ENCODE measurements at regions not wholly inside any gene's neighbourhood (a gene's known extent, or its start where the extent isn't known, plus 50 kb on each side); places are given as distances from the start of the nearest gene placed in this dataset.

GRCh38 chr10:9504227-9504626 lies 1449.7 kb downstream of the GATA3 start:
- Histone ChIP-seq H3K27me3 (ENCODE audit: low read length) (no peaks in the 10 kb centered on the region), H3K9me2 (replicated peaks; ENCODE audit: insufficient read depth, low read length) (no peaks in the 10 kb centered on the region), H3K36me3 (ENCODE audit: low read length) (no peaks in the 10 kb centered on the region), H3F3A (ENCODE audit: insufficient read depth) (no peaks in the 10 kb centered on the region), H3K4me2 (ENCODE audit: low read depth, low read length, poor library complexity, severe bottlenecking) (no peak overlapping the region), H3K27ac (ENCODE audit: low read depth, low read length) (no peak overlapping the region), H3K79me2 (ENCODE audit: insufficient read depth, low read length) (no peaks in the 10 kb centered on the region), H4K20me1 (ENCODE audit: low read depth, low read length) (no peaks in the 10 kb centered on the region), H3K4me3 (ENCODE audit: insufficient read depth, low read length, poor library complexity, severe bottlenecking) (no peak overlapping the region), H3K9ac (ENCODE audit: low read length) (no peak overlapping the region), H3K9me3 (ENCODE audit: insufficient read depth, low read length) (no peaks in the 10 kb centered on the region), H2AFZ (ENCODE audit: low read depth, low read length, severe bottlenecking) (no peak overlapping the region)
- TF ChIP-seq CTCF (IDR thresholded peaks at IDR 0.05; ENCODE audit: insufficient read depth, low read length, poor library complexity, severe bottlenecking) (no peak), EZH2phosphoT487 (conservative IDR thresholded peaks at IDR 0.05; ENCODE audit: low read length) (no peak)

DNA sequence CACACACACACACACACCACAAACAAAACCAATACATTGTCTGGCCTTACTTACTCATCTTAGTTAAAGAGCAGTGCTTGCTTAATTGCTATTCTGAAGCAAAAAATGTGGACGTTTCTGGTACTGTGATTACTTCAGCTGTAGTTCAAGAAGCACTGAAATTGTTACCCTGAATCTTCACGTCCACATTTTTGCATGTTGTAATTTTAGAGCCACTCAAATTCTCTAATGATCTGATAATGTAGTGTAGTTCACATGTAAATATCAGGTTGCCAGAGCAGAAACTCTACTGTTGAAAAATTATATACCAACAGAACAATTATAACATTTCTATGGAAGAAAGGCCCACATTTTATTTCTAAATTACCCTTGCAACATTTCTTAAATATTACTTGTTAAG lies 1451.1 kb downstream of the GATA3 start:
- H2AFZ ChIP-seq (ENCODE audit: low read depth, low read length, severe bottlenecking), result no peak overlapping the region
- no peaks in the 10 kb centered on the region for H3F3A ChIP-seq (ENCODE audit: insufficient read depth)
- no peaks in the 10 kb centered on the region for H3K9me3 ChIP-seq (ENCODE audit: insufficient read depth, low read length)

DNA sequence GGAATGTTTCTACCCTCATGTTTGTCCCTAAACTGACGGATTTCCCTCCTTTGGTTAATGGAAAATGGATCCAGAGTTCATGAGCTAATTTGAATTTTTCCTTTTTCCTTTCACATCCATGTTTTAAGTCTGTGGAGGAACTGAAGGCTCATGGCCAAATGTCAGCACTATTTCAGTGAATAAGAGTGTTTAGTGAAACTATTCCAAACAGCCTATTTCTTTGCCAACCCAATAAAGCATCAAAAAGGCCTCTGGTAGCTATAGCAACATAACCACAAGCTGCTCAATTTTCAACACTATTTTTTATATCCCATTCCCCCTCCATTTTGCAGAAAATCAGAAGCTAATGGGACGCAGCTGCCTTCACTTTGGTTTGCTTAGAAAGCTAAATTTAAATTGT lies 1454.1 kb downstream of the GATA3 start:
- TF ChIP-seq CTCF (IDR thresholded peaks at IDR 0.05; ENCODE audit: insufficient read depth, low read length, poor library complexity, severe bottlenecking), result no peak
- no peaks in the 10 kb centered on the region for H4K20me1 ChIP-seq (ENCODE audit: low read depth, low read length)
- H2AFZ ChIP-seq (ENCODE audit: low read depth, low read length, severe bottlenecking), result no peak overlapping the region
- no peak overlapping the region for H3K4me2 ChIP-seq (ENCODE audit: low read depth, low read length, poor library complexity, severe bottlenecking)
- H3K27ac ChIP-seq (ENCODE audit: low read depth, low read length), result no peak overlapping the region
- H3K4me3 ChIP-seq (ENCODE audit: insufficient read depth, low read length, poor library complexity, severe bottlenecking), result no peak overlapping the region
- no peaks in the 10 kb centered on the region for H3K27me3 ChIP-seq (ENCODE audit: low read length)
- no peak overlapping the region for H3K9ac ChIP-seq (ENCODE audit: low read length)
- no peaks in the 10 kb centered on the region for H3K9me3 ChIP-seq (ENCODE audit: insufficient read depth, low read length)
- H3K79me2 ChIP-seq (ENCODE audit: insufficient read depth, low read length), result no peaks in the 10 kb centered on the region
- no peaks in the 10 kb centered on the region for H3K9me2 ChIP-seq (replicated peaks; ENCODE audit: insufficient read depth, low read length)
- no peaks in the 10 kb centered on the region for H3F3A ChIP-seq (ENCODE audit: insufficient read depth)
- no peaks in the 10 kb centered on the region for H3K36me3 ChIP-seq (ENCODE audit: low read length)

More for the DNA sequence above, 1451.1 kb downstream of the GATA3 start:
- no peaks in the 10 kb centered on the region for H3K27me3 ChIP-seq (ENCODE audit: low read length)
- no peak overlapping the region for H3K9ac ChIP-seq (ENCODE audit: low read length)
- H3K27ac ChIP-seq (ENCODE audit: low read depth, low read length), result no peak overlapping the region
- TF ChIP-seq EZH2phosphoT487 (conservative IDR thresholded peaks at IDR 0.05; ENCODE audit: low read length), result no peak
- no peak for TF ChIP-seq CTCF (IDR thresholded peaks at IDR 0.05; ENCODE audit: insufficient read depth, low read length, poor library complexity, severe bottlenecking)
- no peaks in the 10 kb centered on the region for H3K9me2 ChIP-seq (replicated peaks; ENCODE audit: insufficient read depth, low read length)
- no peaks in the 10 kb centered on the region for H3K36me3 ChIP-seq (ENCODE audit: low read length)
- H3K79me2 ChIP-seq (ENCODE audit: insufficient read depth, low read length), result no peaks in the 10 kb centered on the region
- H3K4me2 ChIP-seq (ENCODE audit: low read depth, low read length, poor library complexity, severe bottlenecking), result no peak overlapping the region
- H3K4me3 ChIP-seq (ENCODE audit: insufficient read depth, low read length, poor library complexity, severe bottlenecking), result no peak overlapping the region
- no peaks in the 10 kb centered on the region for H4K20me1 ChIP-seq (ENCODE audit: low read depth, low read length)

GRCh38 chr10:9510626-9511025 lies 1456.1 kb downstream of the GATA3 start:
- no peak overlapping the region for H2AFZ ChIP-seq (ENCODE audit: low read depth, low read length, severe bottlenecking)
- no peaks in the 10 kb centered on the region for H3F3A ChIP-seq (ENCODE audit: insufficient read depth)
- no peaks in the 10 kb centered on the region for H3K27me3 ChIP-seq (ENCODE audit: low read length)
- H3K79me2 ChIP-seq (ENCODE audit: insufficient read depth, low read length), result no peaks in the 10 kb centered on the region
- H3K27ac ChIP-seq (ENCODE audit: low read depth, low read length), result no peak overlapping the region
- no peaks in the 10 kb centered on the region for H3K36me3 ChIP-seq (ENCODE audit: low read length)
- H4K20me1 ChIP-seq (ENCODE audit: low read depth, low read length), result no peaks in the 10 kb centered on the region
- no peak overlapping the region for H3K9ac ChIP-seq (ENCODE audit: low read length)
- TF ChIP-seq EZH2phosphoT487 (conservative IDR thresholded peaks at IDR 0.05; ENCODE audit: low read length) (no peak), CTCF (IDR thresholded peaks at IDR 0.05; ENCODE audit: insufficient read depth, low read length, poor library complexity, severe bottlenecking) (no peak)
- no peak overlapping the region for H3K4me2 ChIP-seq (ENCODE audit: low read depth, low read length, poor library complexity, severe bottlenecking)
- H3K4me3 ChIP-seq (ENCODE audit: insufficient read depth, low read length, poor library complexity, severe bottlenecking), result no peak overlapping the region
- no peaks in the 10 kb centered on the region for H3K9me3 ChIP-seq (ENCODE audit: insufficient read depth, low read length)
- no peaks in the 10 kb centered on the region for H3K9me2 ChIP-seq (replicated peaks; ENCODE audit: insufficient read depth, low read length)
